Fibroblast of mammary gland (primary cell): ENCODE measurements at regions not wholly inside any gene's neighbourhood (a gene's known extent, or its start where the extent isn't known, plus 50 kb on each side); places are given as distances from the start of the nearest gene placed in this dataset.

Experiments
- DNase-seq: peaks from one replicate; pipeline ENCODE4 v3.0.0-alpha.2; 2010; ENCODE audit warnings: low read depth
- H3K4me3 ChIP-seq: 2 replicates; pipeline ENCODE4 v1.5.1; 2011; ENCODE audit warnings: low read depth, mild to moderate bottlenecking, low read length, moderate library complexity; ENCODE audit not compliant: control insufficient read depth
- TF ChIP-seq, protein P1 (sequence below): conservative IDR thresholded peaks from 2 replicates; pipeline ENCODE4 v1.5.1; 2011; ENCODE audit warnings: low read depth, low read length, inconsistent platforms; ENCODE audit not compliant: control insufficient read depth, insufficient read depth

GRCh38 chr11:28704801-28705200 lies 596.6 kb downstream of the METTL15 start:
- DNase-seq = no peak
- no peak overlapping the region for H3K4me3 ChIP-seq
- TF ChIP-seq, protein P1, sequence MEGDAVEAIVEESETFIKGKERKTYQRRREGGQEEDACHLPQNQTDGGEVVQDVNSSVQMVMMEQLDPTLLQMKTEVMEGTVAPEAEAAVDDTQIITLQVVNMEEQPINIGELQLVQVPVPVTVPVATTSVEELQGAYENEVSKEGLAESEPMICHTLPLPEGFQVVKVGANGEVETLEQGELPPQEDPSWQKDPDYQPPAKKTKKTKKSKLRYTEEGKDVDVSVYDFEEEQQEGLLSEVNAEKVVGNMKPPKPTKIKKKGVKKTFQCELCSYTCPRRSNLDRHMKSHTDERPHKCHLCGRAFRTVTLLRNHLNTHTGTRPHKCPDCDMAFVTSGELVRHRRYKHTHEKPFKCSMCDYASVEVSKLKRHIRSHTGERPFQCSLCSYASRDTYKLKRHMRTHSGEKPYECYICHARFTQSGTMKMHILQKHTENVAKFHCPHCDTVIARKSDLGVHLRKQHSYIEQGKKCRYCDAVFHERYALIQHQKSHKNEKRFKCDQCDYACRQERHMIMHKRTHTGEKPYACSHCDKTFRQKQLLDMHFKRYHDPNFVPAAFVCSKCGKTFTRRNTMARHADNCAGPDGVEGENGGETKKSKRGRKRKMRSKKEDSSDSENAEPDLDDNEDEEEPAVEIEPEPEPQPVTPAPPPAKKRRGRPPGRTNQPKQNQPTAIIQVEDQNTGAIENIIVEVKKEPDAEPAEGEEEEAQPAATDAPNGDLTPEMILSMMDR = no peak

DNA sequence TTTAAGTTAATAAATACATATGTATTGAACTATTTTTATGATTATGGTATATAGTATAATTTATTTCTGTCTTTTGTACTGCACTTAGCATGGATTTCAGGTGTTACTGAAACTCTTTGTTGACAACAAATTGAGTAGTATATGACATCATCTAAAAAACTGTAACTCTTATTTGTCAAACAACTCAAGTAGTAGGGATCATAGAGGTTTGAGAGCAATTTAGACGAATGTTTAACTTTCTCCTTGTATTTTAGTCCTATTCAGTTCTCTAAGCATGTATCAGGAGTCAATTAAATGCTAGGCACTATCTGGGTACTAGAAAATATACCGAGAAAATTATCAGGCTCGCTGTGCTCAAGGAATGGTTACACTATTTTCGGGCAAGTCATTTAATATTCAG lies 595.2 kb downstream of the METTL15 start:
- TF ChIP-seq, protein P1 = no peak
- no peak for DNase-seq
- H3K4me3 ChIP-seq = no peak overlapping the region

DNA sequence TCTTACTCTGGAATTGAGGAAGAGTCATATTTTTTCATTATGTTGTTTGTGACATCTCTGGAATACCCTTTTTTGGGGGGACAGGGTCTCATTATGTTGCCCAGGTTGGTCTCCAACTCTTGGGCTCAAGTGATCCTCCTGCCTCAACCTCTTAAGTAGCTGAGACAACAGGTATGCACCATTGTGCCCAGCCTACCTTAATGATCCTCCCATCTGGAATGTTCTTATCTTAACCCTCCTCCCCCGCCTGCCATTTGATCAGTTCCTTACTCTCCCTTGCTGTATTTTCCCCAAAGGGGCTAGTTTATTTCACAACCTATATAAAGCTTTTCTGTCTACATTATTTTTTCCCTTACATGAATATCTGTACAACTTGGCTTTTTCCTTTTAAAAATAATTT lies 594.7 kb downstream of the METTL15 start:
- no peak overlapping the region for H3K4me3 ChIP-seq
- TF ChIP-seq, protein P1 = no peak
- DNase-seq = no peak

DNA sequence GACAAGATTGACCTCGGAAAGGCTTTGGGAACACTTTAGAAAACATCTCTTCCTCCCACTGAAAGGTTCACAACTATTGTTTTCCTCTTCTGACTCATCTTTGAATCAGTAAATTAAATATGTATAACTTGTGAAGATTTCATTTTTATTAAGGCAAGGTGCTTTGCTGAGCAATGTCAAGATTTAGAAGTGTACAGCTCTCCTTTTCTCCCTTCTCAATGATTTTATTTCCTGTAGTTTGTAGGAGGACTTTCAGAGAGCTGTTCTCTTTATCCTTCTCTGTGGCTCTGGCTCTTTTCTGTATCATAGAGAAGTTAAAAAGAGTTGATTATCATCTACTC lies 594.2 kb downstream of the METTL15 start:
- H3K4me3 ChIP-seq = no peak overlapping the region
- TF ChIP-seq, protein P1 = no peak
- DNase-seq = no peak

GRCh38 chr11:28701760-28702449 lies 593.7 kb downstream of the METTL15 start:
- no peak for DNase-seq
- TF ChIP-seq, protein P1 = no peak
- no peak overlapping the region for H3K4me3 ChIP-seq

- DNase-seq = no peak
- H3K4me3 ChIP-seq = no peak overlapping the region
- TF ChIP-seq, protein P1 = no peak
Measured at GRCh38 chr11:28699701-28700100, 591.5 kb downstream of the METTL15 start.
